Tibial nerve (tissue), 4 donors: ENCODE measurements at regions not wholly inside any gene's neighbourhood (a gene's known extent, or its start where the extent isn't known, plus 50 kb on each side); places are given as distances from the start of the nearest gene placed in this dataset.

Experiments used
- DNase-seq, 2 donors: peaks; one replicate each; pipeline ENCODE4 v3.0.0-alpha.2; 2019; ENCODE audit warnings: low spot score in 2 of 2
- H3K27ac ChIP-seq, 4 donors: fragments of 200-600 bp; sonication (generic) in 3 of 4; one replicate each; pipeline ENCODE4 v1.5.1; 2017 to 2019; ENCODE audit warnings: mild to moderate bottlenecking in 1 of 4
- H3K27me3 ChIP-seq, 2 donors: fragments of 200-600 bp; sonication (generic) in 1 of 2; one replicate each; pipeline versions ENCODE4 v1.5.1 to v1.6.0; 2017 to 2019
- H3K36me3 ChIP-seq, 3 donors: fragments of 200-600 bp; sonication (generic); one replicate each; pipeline ENCODE4 v1.5.1; 2018 to 2019
- H3K4me1 ChIP-seq, 4 donors: fragments of 200-600 bp; sonication (generic) in 3 of 4; one replicate each; pipeline ENCODE4 v1.5.1; 2017 to 2019
- H3K4me3 ChIP-seq, 4 donors: fragments of 200-600 bp; sonication (generic) in 3 of 4; one replicate each; pipeline ENCODE4 v1.5.1; 2017 to 2019; ENCODE audit warnings: mild to moderate bottlenecking in 1 of 4, moderate library complexity in 1 of 4
- H3K9me3 ChIP-seq, 4 donors: fragments of 200-600 bp; sonication (generic) in 3 of 4; one replicate each; pipeline ENCODE4 v1.5.1; 2017 to 2019
- CTCF ChIP-seq, 5 experiments: fragments of 200-600 bp in 3 of 5; fragments of 450-650 bp in 2 of 5; sonication (generic) in 3 of 5; IDR thresholded peaks; one replicate each; pipeline ENCODE4 v1.5.1; 2016 to 2019; ENCODE audit warnings: antibody characterized with exemption in 5 of 5, mild to moderate bottlenecking in 3 of 5, moderate library complexity in 2 of 5
- EP300 ChIP-seq, 2 donors: sonication (generic); formaldehyde crosslinking; IDR thresholded peaks; one replicate each; pipeline ENCODE4 v1.6.1; 2017; ENCODE audit warnings: antibody characterized with exemption in 2 of 2, mild to moderate bottlenecking in 1 of 2
- POLR2A ChIP-seq, 2 donors: fragments of 450-650 bp; IDR thresholded peaks; one replicate each; pipeline ENCODE4 v1.6.1; 2017; ENCODE audit warnings: antibody characterized with exemption in 2 of 2, mild to moderate bottlenecking in 2 of 2, moderate library complexity in 2 of 2
- WGBS, 2 donors: methylation state at CpG; one replicate each; pipeline ENCODE4 v1.1.5; 2018; 5-methylcytosine and 5-hydroxymethylcytosine counted together

DNA sequence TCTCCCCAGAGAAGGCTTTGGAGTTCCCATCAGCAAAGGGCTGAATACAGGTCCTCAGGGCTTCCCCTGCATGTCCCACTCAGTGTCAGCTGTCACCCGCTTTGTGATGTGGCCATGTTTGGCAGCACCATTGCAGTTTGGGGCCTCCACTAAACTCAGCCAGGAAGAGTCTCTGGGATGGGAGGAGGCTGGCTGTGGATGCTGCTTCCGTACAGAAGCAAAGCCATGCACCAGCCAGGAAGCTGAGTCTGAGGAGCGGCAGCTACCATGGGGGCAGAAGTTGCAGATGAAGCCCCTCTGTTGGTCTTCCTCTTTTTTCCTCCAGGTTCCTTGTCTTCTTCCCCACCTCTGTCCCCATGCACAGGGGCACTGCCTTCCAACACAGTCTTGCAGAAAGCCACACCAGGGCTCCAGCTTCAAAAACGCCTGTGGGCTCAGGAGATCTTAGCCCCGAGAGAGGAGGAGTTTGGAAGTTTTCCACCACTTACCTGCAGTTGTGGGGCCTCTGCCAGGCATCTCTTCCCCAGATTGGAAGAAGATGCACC, 416.8 kb downstream of the NPHP4 start:
- H3K4me1 ChIP-seq = no peaks in the 10 kb centered on the region
- 78 to 84% methylated on average over 5 of the region's 5 CpGs for WGBS, 2 donors
- H3K4me3 ChIP-seq = no peak overlapping the region
- H3K9me3 ChIP-seq = peaks cover 0 to 9% (median 0%) of the 10 kb centered on the region in 4 donors
- TF ChIP-seq EP300 (IDR thresholded peaks at IDR 0.05) (no peak), CTCF (IDR thresholded peaks at IDR 0.05) (no peak), POLR2A (IDR thresholded peaks at IDR 0.05) (no peak)
- no peaks in the 10 kb centered on the region for H3K36me3 ChIP-seq
- DNase-seq = no peak
- H3K27ac ChIP-seq = no peak overlapping the region
- H3K27me3 ChIP-seq = no peaks in the 10 kb centered on the region

GRCh38 chr1:5574641-5575040, 417.6 kb downstream of the NPHP4 start:
- DNase-seq = no peak
- no peak for TF ChIP-seq EP300 (IDR thresholded peaks at IDR 0.05)
- TF ChIP-seq CTCF (IDR thresholded peaks at IDR 0.05) = no peak
- TF ChIP-seq POLR2A (IDR thresholded peaks at IDR 0.05) = no peak
- no peaks in the 10 kb centered on the region for H3K27me3 ChIP-seq
- H3K4me1 ChIP-seq = no peaks in the 10 kb centered on the region
- no peaks in the 10 kb centered on the region for H3K36me3 ChIP-seq
- WGBS, 2 donors = 60 to 66% methylated on average over 4 of the region's 4 CpGs
- H3K4me3 ChIP-seq = no peak overlapping the region
- peaks cover 0 to 18% (median 2%) of the 10 kb centered on the region in 4 donors for H3K9me3 ChIP-seq
- no peak overlapping the region for H3K27ac ChIP-seq

DNA sequence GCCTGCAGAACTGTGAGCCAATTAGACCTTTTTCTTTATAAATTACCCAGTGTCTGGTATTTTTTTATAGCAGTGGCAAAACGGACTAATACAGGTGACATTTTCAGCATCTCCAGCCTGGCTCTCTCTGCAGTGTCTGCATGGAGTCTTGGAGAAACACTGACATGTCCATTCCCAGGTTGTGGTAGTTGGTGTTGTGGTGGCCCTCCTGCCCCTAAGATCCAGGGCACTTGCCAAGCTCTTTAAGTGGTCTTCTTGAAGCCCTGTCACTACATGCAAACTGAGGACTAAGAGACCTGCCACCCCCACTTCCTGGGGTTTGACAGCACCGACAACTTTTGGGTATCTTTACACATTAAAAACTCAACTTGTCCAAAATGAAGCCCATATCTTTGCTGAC, 419.4 kb downstream of the NPHP4 start:
- DNase-seq = no peak
- 61 to 88% methylated on average over 2 of the region's 2 CpGs for WGBS, 2 donors
- TF ChIP-seq EP300 (IDR thresholded peaks at IDR 0.05) (no peak), POLR2A (IDR thresholded peaks at IDR 0.05) (no peak), CTCF (IDR thresholded peaks at IDR 0.05) (no peak)
- Histone ChIP-seq H3K4me3 (no peak overlapping the region), H3K9me3 (peaks cover 0 to 29% (median 2%) of the 10 kb centered on the region in 4 donors), H3K4me1 (no peaks in the 10 kb centered on the region), H3K36me3 (no peaks in the 10 kb centered on the region), H3K27ac (no peak overlapping the region), H3K27me3 (no peaks in the 10 kb centered on the region)

DNA sequence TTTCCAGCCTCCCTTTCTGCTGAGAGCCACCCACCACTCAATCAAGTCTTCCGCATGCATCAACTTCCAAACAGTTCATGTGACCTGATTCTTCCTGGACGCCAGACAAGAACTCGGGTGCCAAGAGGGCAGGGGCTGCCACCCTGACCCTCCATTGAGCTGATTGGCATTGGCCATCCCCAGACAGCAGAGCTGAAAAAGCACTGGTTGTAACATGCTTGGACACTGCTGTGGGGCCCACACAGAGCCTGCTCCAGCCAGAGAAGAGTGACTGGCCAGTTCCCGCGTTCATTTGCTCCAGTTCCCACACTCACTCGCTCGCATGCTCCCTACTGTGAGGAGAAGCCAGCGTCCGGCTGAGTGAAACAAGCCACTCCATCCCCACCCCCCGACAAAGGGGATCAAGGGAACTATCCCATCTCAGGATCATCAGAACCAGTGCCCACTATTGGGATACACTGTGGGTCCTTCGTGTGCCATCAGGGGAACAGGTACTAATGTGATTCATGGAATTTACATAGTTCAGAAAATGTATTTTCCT, 420.3 kb downstream of the NPHP4 start:
- Histone ChIP-seq H3K27me3 (no peaks in the 10 kb centered on the region), H3K4me1 (no peaks in the 10 kb centered on the region), H3K36me3 (no peaks in the 10 kb centered on the region), H3K4me3 (no peak overlapping the region), H3K9me3 (peaks cover 0 to 29% (median 2%) of the 10 kb centered on the region in 4 donors), H3K27ac (no peak overlapping the region)
- TF ChIP-seq CTCF (IDR thresholded peaks at IDR 0.05) (no peak), EP300 (IDR thresholded peaks at IDR 0.05) (no peak), POLR2A (IDR thresholded peaks at IDR 0.05) (no peak)
- DNase-seq = no peak
- WGBS, 2 donors = 82 to 89% methylated on average over 11 of the region's 11 CpGs

- TF ChIP-seq POLR2A (IDR thresholded peaks at IDR 0.05) (no peak), CTCF (IDR thresholded peaks at IDR 0.05) (no peak), EP300 (IDR thresholded peaks at IDR 0.05) (no peak)
- no peak for DNase-seq
- Histone ChIP-seq H3K9me3 (peaks cover 0 to 29% (median 2%) of the 10 kb centered on the region in 4 donors), H3K4me3 (no peak overlapping the region), H3K27me3 (no peaks in the 10 kb centered on the region), H3K36me3 (no peaks in the 10 kb centered on the region), H3K4me1 (no peaks in the 10 kb centered on the region), H3K27ac (no peak overlapping the region)
- 70 to 78% methylated on average over 5 of the region's 5 CpGs for WGBS, 2 donors
Observed at GRCh38 chr1:5571438-5571837, 420.8 kb downstream of the NPHP4 start.
